ENCODE measurements at regions not wholly inside any gene's neighbourhood (a gene's known extent, or its start where the extent isn't known, plus 50 kb on each side); places are given as distances from the start of the nearest gene placed in this dataset.

DNA sequence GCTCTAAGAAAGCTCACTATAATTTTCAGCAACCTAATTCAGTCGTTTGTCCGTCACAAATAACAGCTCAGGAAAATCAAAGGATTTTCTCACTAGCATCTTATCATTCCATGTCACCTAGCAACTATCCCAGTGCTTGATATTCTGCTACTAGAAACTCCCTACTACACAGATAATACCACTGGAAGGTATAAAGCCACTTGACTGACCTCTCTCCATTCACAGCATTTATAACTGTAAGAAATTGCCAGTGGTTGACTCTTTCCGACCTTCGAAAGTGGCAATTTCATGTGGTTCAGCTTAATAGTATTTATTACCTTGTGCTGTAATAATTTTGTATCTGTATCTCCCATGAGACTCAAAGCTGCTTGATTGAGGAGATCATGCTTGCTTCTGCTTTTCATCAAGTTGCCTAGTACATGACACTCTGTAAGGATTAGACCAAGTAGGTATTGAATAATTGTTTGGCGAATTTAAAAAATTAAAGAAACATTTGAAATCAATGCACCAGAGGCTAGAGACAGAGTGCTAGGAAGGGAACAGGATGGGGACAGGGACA lies 79.6 kb upstream of the TACR1 start:
- Histone ChIP-seq H3K36me3 (ENCODE audit: insufficient read depth, low read length) (no peaks in the 10 kb centered on the region), H3K4me3 (ENCODE audit: low read length) (no peak overlapping the region), H3K27me3 (ENCODE audit: insufficient read depth, low read length) (no peaks in the 10 kb centered on the region), H3K9me3 (ENCODE audit: low read length) (no peaks in the 10 kb centered on the region), H2AFZ (ENCODE audit: low read depth, low read length) (no peak overlapping the region), H3K4me1 (ENCODE audit: insufficient read depth, low read length) (peaks cover 6% of the 10 kb centered on the region)

DNA sequence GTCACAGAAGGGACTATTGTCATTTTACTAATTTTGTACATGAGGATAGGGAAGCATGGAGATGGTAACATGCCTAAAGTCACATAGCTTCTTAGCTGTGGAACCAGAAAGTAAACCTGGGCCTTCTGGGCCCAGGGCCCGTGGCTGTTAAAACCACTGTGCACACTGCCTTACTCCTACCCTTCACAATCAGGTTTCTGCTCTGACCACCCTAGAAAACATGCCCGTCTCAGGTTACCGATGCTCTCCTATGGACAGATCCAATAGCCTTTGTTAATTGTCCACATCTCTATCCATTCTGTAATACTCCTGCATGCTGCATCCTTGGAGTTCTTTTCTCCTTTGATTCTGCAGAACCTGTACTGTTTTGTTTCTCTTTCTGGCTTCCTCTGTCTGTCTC lies 79.0 kb upstream of the TACR1 start:
- H3K4me3 ChIP-seq (ENCODE audit: low read length): no peak overlapping the region

DNA sequence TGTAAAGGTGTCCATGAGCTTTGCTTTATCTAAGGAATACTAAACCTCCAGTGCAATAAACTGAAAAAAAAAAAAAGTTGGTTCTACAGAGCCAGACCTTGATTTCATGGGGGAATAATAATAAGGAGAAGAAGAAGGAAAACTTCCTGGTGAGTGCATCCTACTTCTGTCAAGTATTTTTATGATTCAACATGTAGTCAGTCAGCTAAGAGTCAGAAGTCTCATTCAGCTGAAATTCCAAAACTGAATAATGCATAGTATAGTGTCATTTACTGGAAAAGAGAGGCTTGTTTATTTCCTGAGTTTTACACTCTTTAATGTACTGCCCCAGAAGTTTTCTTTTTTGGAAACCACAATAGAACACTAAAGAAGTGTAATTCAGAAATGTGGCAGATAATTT lies 77.8 kb upstream of the TACR1 start:
- H3K9me3 ChIP-seq (ENCODE audit: low read length): no peaks in the 10 kb centered on the region
- peaks cover 6% of the 10 kb centered on the region for H3K4me1 ChIP-seq (ENCODE audit: insufficient read depth, low read length)
- H3K27me3 ChIP-seq (ENCODE audit: insufficient read depth, low read length): no peaks in the 10 kb centered on the region
- H3K36me3 ChIP-seq (ENCODE audit: insufficient read depth, low read length): no peaks in the 10 kb centered on the region
- no peak overlapping the region for H2AFZ ChIP-seq (ENCODE audit: low read depth, low read length)
- no peak overlapping the region for H3K4me3 ChIP-seq (ENCODE audit: low read length)

More for the DNA sequence above, 79.0 kb upstream of the TACR1 start:
- no peak overlapping the region for H2AFZ ChIP-seq (ENCODE audit: low read depth, low read length)
- no peaks in the 10 kb centered on the region for H3K9me3 ChIP-seq (ENCODE audit: low read length)
- no peaks in the 10 kb centered on the region for H3K36me3 ChIP-seq (ENCODE audit: insufficient read depth, low read length)
- no peaks in the 10 kb centered on the region for H3K27me3 ChIP-seq (ENCODE audit: insufficient read depth, low read length)
- peaks cover 6% of the 10 kb centered on the region for H3K4me1 ChIP-seq (ENCODE audit: insufficient read depth, low read length)

DNA sequence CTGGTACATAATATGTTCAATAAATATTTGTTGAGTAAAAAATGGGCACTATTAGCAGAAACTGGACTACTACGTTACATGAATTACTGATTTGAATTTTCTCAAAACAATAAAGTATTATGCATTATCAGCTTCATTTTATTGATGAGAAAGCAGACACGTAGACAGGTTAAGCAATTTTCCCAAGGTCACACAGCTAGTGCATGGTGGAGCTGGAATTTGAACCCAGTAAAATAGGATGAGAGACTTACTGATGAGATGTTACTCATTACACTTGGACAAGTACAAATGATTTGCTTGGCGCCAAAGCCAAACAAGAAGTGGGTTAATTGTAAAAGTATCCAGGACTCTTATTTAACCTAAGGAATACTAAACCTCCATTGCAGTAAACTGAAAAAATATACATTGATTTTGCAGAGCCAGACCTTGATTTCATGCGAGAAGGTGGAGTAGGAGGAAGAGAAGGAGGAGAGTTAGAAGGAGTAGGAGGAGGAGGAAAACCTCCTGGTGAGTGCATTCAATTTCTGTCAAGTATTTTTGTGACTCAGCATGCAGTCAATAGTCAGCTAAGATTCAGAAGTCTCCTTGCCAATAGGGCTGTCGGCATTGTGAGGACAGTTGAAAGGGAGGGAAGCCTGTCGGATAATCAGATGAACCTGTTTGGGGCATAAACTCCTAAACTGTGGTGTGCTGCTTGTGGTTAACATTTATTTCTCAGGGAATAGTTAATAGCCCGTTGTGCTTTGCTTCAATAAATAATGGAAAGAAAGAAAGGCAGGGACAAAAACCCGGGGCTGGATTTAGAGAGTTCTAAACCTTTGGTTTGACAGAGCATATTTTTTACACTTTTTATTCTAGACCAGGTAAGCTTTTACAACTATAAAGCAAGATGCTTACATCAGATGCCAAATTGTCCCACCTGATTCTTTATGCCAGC lies 77.0 kb upstream of the TACR1 start:
- Histone ChIP-seq H3K4me1 (ENCODE audit: insufficient read depth, low read length) (peaks cover 6% of the 10 kb centered on the region), H3K36me3 (ENCODE audit: insufficient read depth, low read length) (no peaks in the 10 kb centered on the region), H3K27me3 (ENCODE audit: insufficient read depth, low read length) (no peaks in the 10 kb centered on the region), H3K4me3 (ENCODE audit: low read length) (no peak overlapping the region), H2AFZ (ENCODE audit: low read depth, low read length) (no peak overlapping the region), H3K9me3 (ENCODE audit: low read length) (no peaks in the 10 kb centered on the region)

DNA sequence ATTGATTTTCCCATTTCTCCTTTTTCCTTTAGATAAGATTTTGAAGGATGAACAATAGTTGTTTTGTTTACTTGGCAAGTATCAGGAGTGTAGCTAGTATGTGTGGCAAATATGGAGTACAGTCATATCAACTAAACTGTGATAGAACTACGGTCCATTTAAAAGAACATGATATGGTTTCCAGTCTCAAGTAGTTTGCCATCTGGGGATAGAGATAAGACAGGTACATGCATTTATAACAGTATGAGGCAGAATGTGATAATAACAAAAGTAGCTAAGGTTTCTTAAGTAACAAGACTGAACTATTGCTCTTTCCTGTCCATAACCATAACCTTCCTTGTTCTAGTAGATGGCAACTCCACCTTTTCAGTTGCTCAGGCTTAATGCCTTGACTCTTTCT lies 75.6 kb upstream of the TACR1 start:
- Histone ChIP-seq H3K36me3 (ENCODE audit: insufficient read depth, low read length) (no peaks in the 10 kb centered on the region), H2AFZ (ENCODE audit: low read depth, low read length) (no peak overlapping the region), H3K4me1 (ENCODE audit: insufficient read depth, low read length) (peaks cover 6% of the 10 kb centered on the region), H3K9me3 (ENCODE audit: low read length) (no peaks in the 10 kb centered on the region), H3K4me3 (ENCODE audit: low read length) (no peak overlapping the region), H3K27me3 (ENCODE audit: insufficient read depth, low read length) (no peaks in the 10 kb centered on the region)

DNA sequence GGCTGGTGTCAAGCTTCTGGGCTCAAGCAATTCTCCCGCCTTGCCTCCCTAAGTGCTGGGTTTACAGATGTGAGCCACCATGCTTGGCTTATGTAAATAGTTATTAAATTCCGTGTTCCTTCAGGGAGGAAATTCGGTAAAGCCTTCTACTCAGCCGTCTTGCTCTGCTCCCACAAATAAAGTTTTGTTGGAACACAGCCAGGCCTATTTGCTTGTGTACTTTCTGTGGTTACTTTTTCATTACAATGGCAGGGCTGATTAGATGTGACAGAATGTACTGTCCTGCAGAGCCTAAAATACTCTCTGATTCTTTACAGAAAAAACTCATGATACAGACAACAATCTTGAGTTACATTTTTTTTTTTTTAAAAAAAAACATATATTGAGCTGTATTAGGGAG lies 68.8 kb upstream of the TACR1 start:
- Histone ChIP-seq H2AFZ (ENCODE audit: low read depth, low read length) (no peak overlapping the region), H3K9me3 (ENCODE audit: low read length) (no peaks in the 10 kb centered on the region), H3K4me3 (ENCODE audit: low read length) (no peak overlapping the region), H3K36me3 (ENCODE audit: insufficient read depth, low read length) (no peaks in the 10 kb centered on the region), H3K4me1 (ENCODE audit: insufficient read depth, low read length) (no peaks in the 10 kb centered on the region), H3K27me3 (ENCODE audit: insufficient read depth, low read length) (no peaks in the 10 kb centered on the region)

DNA sequence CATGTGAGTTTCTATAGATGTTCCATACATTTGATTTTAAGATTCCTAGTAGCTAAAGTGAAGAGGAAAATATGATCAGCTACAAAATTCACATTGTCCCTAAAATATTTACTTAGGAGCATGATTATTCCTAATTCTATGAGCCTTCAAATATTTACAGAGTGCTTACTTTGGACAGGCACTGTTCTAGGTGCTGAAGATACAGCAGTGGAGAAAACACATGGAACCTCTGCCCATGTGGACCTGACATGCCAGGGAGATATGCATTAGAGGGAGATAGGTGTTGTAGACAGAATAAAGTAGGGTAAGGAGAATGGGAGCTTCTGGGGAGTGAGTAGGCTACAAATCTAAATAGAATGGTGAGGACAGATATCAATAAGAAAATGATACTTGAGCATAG lies 62.6 kb upstream of the TACR1 start:
- H3K4me3 ChIP-seq (ENCODE audit: low read length): no peak overlapping the region
- peaks cover 2% of the 10 kb centered on the region for H3K9me3 ChIP-seq (ENCODE audit: low read length)
- H3K36me3 ChIP-seq (ENCODE audit: insufficient read depth, low read length): no peaks in the 10 kb centered on the region
- no peaks in the 10 kb centered on the region for H3K4me1 ChIP-seq (ENCODE audit: insufficient read depth, low read length)
- no peak overlapping the region for H2AFZ ChIP-seq (ENCODE audit: low read depth, low read length)
- no peaks in the 10 kb centered on the region for H3K27me3 ChIP-seq (ENCODE audit: insufficient read depth, low read length)

DNA sequence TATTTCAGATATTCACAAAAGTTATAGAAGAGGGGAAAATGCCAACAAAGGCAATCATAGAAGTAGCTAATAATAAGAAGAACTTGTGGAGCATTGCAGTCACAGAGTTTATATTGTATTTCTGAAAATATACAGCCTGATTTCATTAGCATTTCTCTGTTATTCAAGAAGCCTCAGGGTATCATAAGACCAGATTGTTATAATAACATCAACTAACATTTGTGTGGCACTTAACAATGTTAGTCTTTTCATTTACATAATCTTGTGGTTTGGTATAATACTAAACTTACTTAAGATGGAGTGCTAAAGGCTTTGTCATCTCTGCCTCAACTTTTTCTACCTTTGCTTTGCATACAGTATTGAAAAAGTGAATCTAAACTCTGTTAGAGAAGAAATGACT lies 61.6 kb upstream of the TACR1 start:
- Histone ChIP-seq H2AFZ (ENCODE audit: low read depth, low read length) (no peak overlapping the region), H3K27me3 (ENCODE audit: insufficient read depth, low read length) (no peaks in the 10 kb centered on the region), H3K4me3 (ENCODE audit: low read length) (no peak overlapping the region), H3K36me3 (ENCODE audit: insufficient read depth, low read length) (no peaks in the 10 kb centered on the region), H3K4me1 (ENCODE audit: insufficient read depth, low read length) (no peaks in the 10 kb centered on the region), H3K9me3 (ENCODE audit: low read length) (peaks cover 2% of the 10 kb centered on the region)

DNA sequence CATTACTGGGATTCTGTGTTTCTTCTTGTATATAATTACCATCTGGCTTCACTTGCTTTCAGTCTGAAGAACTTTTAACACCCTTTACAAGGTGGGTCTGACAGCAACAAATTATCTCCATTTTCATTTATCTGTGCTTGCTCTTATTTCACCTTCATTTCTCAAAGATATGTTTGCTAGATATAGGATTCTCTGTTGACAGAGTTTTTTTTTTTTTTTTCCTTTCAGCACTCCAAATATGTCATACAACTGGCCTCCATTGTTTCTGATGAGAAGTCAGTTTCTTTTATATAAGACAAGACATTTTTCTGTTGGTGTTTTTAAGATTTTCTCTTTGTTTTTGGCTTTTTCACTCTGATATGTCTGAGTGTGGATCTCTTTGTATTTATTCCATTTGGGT lies 59.3 kb upstream of the TACR1 start:
- Histone ChIP-seq H3K4me1 (ENCODE audit: insufficient read depth, low read length) (no peaks in the 10 kb centered on the region), H3K9me3 (ENCODE audit: low read length) (peaks cover 2% of the 10 kb centered on the region), H3K4me3 (ENCODE audit: low read length) (no peak overlapping the region), H3K36me3 (ENCODE audit: insufficient read depth, low read length) (no peaks in the 10 kb centered on the region), H2AFZ (ENCODE audit: low read depth, low read length) (no peak overlapping the region), H3K27me3 (ENCODE audit: insufficient read depth, low read length) (no peaks in the 10 kb centered on the region)

DNA sequence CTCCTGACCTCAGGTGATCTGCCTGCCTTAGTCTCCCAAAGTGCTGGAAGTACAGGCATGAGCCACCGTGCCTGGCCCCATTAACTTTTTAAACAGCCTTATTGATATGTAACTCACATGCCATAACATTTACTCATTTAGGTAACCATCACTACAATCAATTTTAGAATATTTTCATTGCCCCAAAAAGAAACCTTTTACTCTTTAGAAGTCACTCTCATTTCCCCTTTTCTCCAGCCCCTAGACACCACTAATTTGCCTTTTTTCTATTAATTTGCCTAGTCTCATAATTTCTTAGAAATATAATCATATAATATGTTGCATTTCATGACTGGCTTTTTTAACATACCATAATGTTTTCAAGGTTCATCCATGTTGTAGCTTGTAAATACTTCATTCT lies 57.2 kb upstream of the TACR1 start:
- Histone ChIP-seq H3K36me3 (ENCODE audit: insufficient read depth, low read length) (no peaks in the 10 kb centered on the region), H3K9me3 (ENCODE audit: low read length) (peaks cover 2% of the 10 kb centered on the region), H3K4me3 (ENCODE audit: low read length) (no peak overlapping the region), H3K4me1 (ENCODE audit: insufficient read depth, low read length) (no peaks in the 10 kb centered on the region), H3K27me3 (ENCODE audit: insufficient read depth, low read length) (no peaks in the 10 kb centered on the region), H2AFZ (ENCODE audit: low read depth, low read length) (no peak overlapping the region)

DNA sequence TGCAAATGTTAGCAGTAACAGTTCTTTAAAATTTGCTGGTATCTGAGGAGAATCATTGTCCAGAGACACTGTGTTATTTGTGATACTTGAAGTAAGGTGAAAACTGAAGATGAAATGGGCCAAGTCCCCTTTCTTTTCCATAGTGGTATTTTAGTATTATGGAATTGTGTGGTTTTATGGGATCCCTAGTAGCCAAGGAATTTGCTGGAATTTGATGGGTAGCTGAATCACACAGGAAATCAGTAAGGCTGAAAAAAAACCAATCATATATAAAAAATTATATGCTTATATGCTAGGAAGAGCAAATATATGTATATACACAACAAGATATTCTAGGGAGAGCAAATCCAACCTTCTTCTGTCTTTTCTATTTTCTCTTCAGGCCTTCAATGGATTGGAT lies 54.2 kb upstream of the TACR1 start:
- Histone ChIP-seq H2AFZ (ENCODE audit: low read depth, low read length) (no peak overlapping the region), H3K4me3 (ENCODE audit: low read length) (no peak overlapping the region), H3K36me3 (ENCODE audit: insufficient read depth, low read length) (no peaks in the 10 kb centered on the region), H3K4me1 (ENCODE audit: insufficient read depth, low read length) (no peaks in the 10 kb centered on the region), H3K9me3 (ENCODE audit: low read length) (no peaks in the 10 kb centered on the region), H3K27me3 (ENCODE audit: insufficient read depth, low read length) (no peaks in the 10 kb centered on the region)

DNA sequence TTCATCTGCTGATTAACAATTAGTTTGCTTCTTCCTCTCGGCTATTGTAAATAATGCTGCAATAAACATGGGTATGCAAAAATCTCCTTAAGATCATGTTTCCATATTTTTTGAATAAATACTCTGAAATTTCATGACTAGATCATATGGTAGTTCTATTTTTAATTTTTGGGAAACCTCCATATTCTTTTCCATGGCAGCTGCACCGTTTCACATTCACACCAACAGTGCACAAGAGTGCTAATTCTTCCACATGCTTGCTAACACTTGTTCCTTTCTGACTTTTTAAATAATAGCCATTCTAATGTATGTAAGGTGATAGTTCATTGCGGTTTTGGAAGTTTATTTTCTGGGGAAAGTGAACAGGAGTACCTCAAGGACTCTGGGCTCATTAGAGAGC lies 52.6 kb upstream of the TACR1 start:
- H3K36me3 ChIP-seq (ENCODE audit: insufficient read depth, low read length): no peaks in the 10 kb centered on the region
- no peaks in the 10 kb centered on the region for H3K9me3 ChIP-seq (ENCODE audit: low read length)
- no peak overlapping the region for H3K4me3 ChIP-seq (ENCODE audit: low read length)
- H3K27me3 ChIP-seq (ENCODE audit: insufficient read depth, low read length): no peaks in the 10 kb centered on the region
- no peak overlapping the region for H2AFZ ChIP-seq (ENCODE audit: low read depth, low read length)
- H3K4me1 ChIP-seq (ENCODE audit: insufficient read depth, low read length): no peaks in the 10 kb centered on the region
